ENCODE measurements at regions not wholly inside any gene's neighbourhood (a gene's known extent, or its start where the extent isn't known, plus 50 kb on each side); places are given as distances from the start of the nearest gene placed in this dataset.

- DNase-seq (ENCODE audit: low spot score) = no peak
Observed at GRCh38 chr10:91036807-91037411, 116.0 kb upstream of the ANKRD1 start.

DNA sequence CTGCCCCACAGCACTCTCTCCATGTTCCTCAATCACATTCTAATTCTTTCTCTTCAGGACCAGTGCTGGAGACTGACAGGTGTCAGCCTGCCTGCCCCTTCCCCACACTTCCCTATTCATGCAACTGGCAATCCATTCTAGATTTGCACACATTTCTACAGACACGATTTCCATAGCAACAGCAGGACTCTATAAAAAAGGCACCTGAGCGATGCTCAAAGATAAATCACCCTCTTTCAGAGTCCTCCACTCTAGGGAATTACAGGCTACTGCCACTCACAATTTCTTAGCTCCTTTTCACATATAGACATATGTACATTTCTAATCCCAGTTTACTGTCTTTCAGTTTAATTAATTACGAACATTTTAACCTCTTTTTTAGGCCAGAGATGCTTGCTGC, 118.1 kb upstream of the ANKRD1 start:
- no peak for DNase-seq (ENCODE audit: low spot score)

- no peak for DNase-seq (ENCODE audit: low spot score)
Observed at GRCh38 chr10:91040343-91040742, 119.5 kb upstream of the ANKRD1 start.

DNA sequence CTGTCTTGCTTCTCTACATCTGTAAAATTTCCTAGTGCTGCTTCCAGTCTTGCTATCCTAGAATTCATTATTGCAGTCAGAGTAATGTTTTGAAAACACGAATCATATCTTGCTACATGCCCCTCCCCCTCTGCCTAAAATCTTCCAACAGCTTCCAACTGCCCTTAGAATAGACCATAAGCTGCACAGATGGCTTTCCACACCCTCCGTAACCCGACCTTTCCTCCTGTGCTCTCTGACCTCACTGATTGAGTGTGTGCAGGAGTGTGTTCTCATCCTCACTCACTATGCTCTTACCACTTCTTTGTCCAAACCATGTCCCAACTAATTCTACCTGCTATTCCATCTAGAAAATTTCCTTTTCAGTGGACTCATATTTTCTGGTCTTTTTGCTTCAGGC, 121.2 kb upstream of the ANKRD1 start:
- no peak for DNase-seq (ENCODE audit: low spot score)

DNA sequence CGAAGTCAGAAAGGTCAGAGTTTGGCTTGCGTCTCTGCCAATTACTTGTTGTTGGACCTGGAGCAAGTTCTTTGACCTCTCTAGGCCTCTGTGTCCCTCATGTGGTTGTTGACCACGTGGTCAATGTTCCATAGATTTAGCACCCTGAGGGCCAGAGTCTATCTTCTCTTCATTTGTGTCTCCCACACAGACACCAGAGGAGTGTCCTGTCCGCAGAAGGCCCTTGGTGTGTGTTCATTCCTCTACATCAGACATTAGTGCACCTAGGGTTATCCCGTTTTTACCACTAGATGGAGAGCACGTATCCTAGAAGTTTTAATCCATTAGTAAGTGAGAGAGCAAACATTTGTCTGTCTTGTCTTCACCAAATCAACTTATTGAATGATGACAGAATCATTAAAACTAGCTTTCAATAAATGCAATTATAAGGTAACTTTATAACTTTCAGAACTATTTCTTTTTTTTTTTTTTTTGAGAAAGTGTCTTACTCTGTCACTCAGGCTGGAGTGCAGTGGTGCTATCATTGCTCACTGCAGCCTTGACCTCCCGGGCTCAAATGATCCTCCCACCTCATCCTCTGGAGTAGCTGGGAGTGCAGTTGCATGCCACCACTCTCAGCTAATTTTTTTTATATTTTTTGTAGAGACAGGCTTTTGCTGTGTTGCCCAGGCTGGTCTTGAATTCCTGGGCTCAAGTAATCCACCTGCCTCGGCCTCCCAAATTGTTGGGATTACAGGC, 122.5 kb upstream of the ANKRD1 start:
- DNase-seq (ENCODE audit: low spot score) = no peak

- no peak for DNase-seq (ENCODE audit: low spot score)
Observed at GRCh38 chr10:91046869-91047268, 126.0 kb upstream of the ANKRD1 start.

- DNase-seq (ENCODE audit: low spot score) = no peak
Observed at GRCh38 chr10:91048380-91048779, 127.5 kb upstream of the ANKRD1 start.

GRCh38 chr10:91049296-91049987, 128.6 kb upstream of the ANKRD1 start:
- DNase-seq (ENCODE audit: low spot score) = no peak

GRCh38 chr10:91049988-91050360, 129.1 kb upstream of the ANKRD1 start:
- DNase-seq (ENCODE audit: low spot score) = no peak

DNA sequence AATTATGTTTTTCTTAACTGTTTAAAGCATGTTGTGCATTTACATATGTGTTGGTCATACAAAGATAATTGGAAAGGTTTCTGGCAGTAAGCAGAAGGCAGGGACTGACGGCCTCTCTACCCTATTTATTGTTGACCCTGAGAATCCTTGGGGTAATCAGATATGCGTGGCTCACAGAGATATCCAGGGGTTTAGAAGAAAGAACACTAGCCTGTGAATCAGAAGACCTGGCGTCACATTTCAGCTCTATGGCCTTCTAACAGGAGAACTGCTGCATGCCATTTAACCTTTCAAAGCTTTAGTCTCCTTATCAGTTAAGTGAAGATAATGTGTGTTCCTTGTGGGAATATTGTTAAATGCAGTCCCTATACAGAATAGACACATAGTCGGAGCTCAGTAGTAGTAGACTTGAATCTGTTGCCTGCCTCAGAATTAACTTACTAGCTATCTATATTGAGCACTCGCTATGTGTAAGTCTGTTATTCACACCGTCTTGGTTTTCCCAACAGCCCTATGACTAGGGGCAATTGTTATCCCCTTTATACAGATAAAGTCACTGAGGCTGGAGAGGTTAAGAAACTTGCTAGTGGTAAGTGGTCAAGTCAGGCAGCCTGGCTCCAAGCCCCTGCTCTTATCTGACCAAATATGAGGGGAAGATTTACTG, 129.6 kb upstream of the ANKRD1 start:
- no peak for DNase-seq (ENCODE audit: low spot score)

GRCh38 chr10:91051829-91052228, 130.9 kb upstream of the ANKRD1 start:
- DNase-seq (ENCODE audit: low spot score) = peak; percentile 74

- DNase-seq (ENCODE audit: low spot score) = no peak
Observed at GRCh38 chr10:91054325-91054724, 133.4 kb upstream of the ANKRD1 start.

- no peak for DNase-seq (ENCODE audit: low spot score)
Observed at GRCh38 chr10:91061187-91061586, 140.3 kb upstream of the ANKRD1 start.

DNA sequence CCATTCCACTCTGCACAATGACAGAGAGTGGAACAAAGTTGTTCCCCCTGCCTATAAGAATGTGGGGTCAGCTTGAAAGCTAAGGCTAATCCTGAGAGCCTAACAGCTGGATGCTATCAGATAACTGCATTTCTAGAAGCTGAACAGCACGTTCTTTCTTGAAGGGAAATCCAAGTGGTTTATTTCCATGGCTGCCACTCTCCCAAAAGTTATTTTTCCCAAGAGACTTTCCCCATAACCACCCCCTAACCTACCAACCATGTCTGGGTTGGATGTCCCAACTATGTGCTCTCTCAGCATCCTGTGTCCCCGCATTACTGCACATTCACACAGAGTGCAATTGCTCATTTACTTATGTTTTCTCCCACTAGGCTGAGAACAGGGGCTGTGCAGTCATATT, 140.7 kb upstream of the ANKRD1 start:
- DNase-seq (ENCODE audit: low spot score) = no peak

- DNase-seq (ENCODE audit: low spot score) = no peak
Observed at GRCh38 chr10:91062091-91062490, 141.2 kb upstream of the ANKRD1 start.

GRCh38 chr10:91071786-91072185, 148.7 kb upstream of the PCGF5 start:
- no peak for DNase-seq (ENCODE audit: low spot score)

- no peak for DNase-seq (ENCODE audit: low spot score)
Observed at GRCh38 chr10:91073286-91073979, 147.0 kb upstream of the PCGF5 start.

DNA sequence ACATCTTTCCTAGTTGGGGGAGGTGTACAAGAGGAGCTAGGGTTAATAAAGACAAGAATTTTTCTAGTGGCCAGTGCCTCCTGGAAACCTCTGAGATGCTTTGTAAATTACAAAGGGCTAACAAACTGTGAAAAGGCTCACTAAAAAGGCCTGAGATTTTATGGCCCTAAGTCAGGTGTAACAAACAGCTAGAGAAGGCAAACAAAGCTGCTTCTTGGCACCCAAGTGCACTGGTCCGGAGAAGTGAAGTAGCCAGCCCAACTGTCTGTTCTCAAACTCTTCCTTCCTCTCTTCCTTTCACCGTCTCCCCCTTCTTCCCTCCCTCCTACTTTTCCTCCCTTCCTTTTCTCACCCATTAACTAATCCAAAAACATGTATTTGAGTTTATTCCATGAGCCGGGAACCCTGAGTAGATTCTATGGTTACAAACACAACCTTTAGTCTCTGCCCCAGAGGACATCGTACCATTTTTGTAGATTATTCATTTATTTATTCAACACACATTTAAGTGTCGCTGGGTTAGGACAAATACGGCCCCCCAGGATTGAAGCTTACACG, 143.4 kb upstream of the PCGF5 start:
- DNase-seq (ENCODE audit: low spot score) = no peak

- no peak for DNase-seq (ENCODE audit: low spot score)
Observed at GRCh38 chr10:91077549-91078071, 142.9 kb upstream of the PCGF5 start.

DNA sequence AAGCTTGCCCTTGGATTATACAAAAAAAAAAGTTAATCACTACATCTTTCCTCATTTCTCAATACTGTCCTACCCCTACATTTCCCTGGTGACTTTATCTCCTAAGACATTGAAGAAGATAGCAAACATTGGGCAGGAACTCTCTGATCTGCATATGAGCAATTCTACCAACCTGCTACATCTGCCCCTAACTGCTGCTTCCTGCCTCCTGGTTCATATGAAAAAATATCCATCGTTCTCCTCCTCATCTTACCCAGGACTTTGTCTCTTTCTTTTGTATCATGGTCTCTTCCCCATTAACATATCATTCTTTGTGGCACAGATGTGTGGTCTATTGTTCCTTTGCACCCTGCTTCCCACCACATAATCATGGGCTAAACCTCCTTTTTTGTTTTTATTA, 139.7 kb upstream of the PCGF5 start:
- no peak for DNase-seq (ENCODE audit: low spot score)

DNA sequence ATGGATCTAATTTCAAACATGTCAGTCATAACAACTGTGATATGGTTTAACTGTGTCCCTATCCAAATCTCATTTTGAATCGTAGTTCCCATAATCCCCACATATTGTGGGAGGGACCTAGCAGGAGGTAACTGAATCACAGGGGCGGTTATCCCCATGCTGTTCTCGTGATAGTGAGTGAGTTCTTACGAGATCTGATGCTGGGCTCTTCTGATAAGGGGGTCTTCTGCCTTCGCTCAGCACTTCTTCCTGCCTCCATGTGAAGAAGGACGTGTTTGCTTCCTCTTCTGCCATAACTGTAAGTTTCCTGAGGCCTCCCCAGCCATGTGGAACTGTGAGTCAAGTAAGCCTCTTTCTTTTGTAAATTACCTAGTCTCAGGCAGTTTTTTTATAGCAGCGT, 138.0 kb upstream of the PCGF5 start:
- no peak for DNase-seq (ENCODE audit: low spot score)
